HepG2 (cell line): ENCODE measurements at regions not wholly inside any gene's neighbourhood (a gene's known extent, or its start where the extent isn't known, plus 50 kb on each side); places are given as distances from the start of the nearest gene placed in this dataset.
A peak's percentile ranks its signal among the peaks of the same experiment; 100 is the strongest.

Source experiments
- ATAC-seq: fragments of 200-7000 bp; cut with Tn5 transposase; 3 replicates; pipeline ENCODE4 v1.9.1; 2020; ENCODE audit warnings: mild to moderate bottlenecking, moderate library complexity
- BruUV-seq: library from RNA; stranded (reverse); fragments of 400-500 nt; replicated peaks from 2 replicates; lab custom pipeline; 2021; lab: Mats Ljungman, UMichigan
- CTCF ChIA-PET: fragments of 300-600 bp; formaldehyde crosslinking; extraction: SDS; loops from one replicate; lab custom pipeline; 2021; ENCODE audit warnings: low total read pairs, inconsistent platforms, low intra/inter-chr PET ratio; lab: Yijun Ruan, JAX
- POLR2A ChIA-PET: fragments of 350-600 bp; sonication (Branson Sonifier 250); formaldehyde crosslinking; loops from one replicate; lab custom pipeline; 2020; ENCODE audit warnings: antibody characterized with exemption, inconsistent platforms; lab: Yijun Ruan, JAX
- DNase-seq: peaks from one replicate; pipeline ENCODE4 v3.0.0-alpha.2; 2015; ENCODE audit warnings: low spot score
- FAIRE-seq: peaks from 3 replicates; lab custom pipeline; 2011; peaks lifted over from hg19 to GRCh38; lab: Jason Lieb, UNC
- H2AFZ ChIP-seq: one replicate; pipeline ENCODE4 v1.6.1; 2011; ENCODE audit warnings: low read length, inconsistent platforms
- H3K27ac ChIP-seq: fragments of 300-600 bp; 3 replicates; pipeline ENCODE4 v1.8.0; 2011; ENCODE audit warnings: mixed run types, mild to moderate bottlenecking, mixed read lengths, low read length, inconsistent platforms; ENCODE audit not compliant: insufficient read depth; ENCODE audit errors: extremely low read length
- H3K27me3 ChIP-seq, 2 experiments: fragments of 200-600 bp in 1 of 2; 2 replicates in 1 of 2; 3 replicates in 1 of 2; pipeline versions ENCODE4 v1.6.0 to v1.8.0; 2011; ENCODE audit warnings: low read length in 2 of 2, mild to moderate bottlenecking in 2 of 2, moderate library complexity in 2 of 2, inconsistent platforms in 1 of 2; ENCODE audit not compliant: insufficient read depth in 2 of 2, control insufficient read depth in 1 of 2
- H3K36me3 ChIP-seq, 2 experiments: fragments of 200-600 bp in 1 of 2; replicated peaks in 1 of 2; 2 replicates in 1 of 2; 3 replicates in 1 of 2; pipeline versions ENCODE4 v1.5.1 to v1.8.0; 2011; ENCODE audit warnings: low read length in 2 of 2, inconsistent platforms in 1 of 2; ENCODE audit not compliant: insufficient read depth in 2 of 2, control insufficient read depth in 1 of 2
- H3K4me1 ChIP-seq: 2 replicates; pipeline ENCODE4 v1.5.1; 2012; ENCODE audit warnings: low read length, inconsistent platforms; ENCODE audit not compliant: insufficient read depth
- H3K4me2 ChIP-seq: 2 replicates; pipeline ENCODE4 v1.6.0; 2011; ENCODE audit warnings: low read depth, low read length, inconsistent platforms
- H3K4me3 ChIP-seq, 3 experiments: fragments of 200-600 bp in 1 of 3; sonication (generic), shearing (Covaris generic) in 1 of 3; replicated peaks in 1 of 3; 2 replicates each; pipeline ENCODE4 v1.5.1; 2011 to 2016; ENCODE audit warnings: low read length in 3 of 3, inconsistent platforms in 2 of 3, low read depth in 2 of 3, mild to moderate bottlenecking in 2 of 3, control low read depth in 1 of 3, mixed read lengths in 1 of 3; ENCODE audit not compliant: insufficient read depth in 1 of 3
- H3K79me2 ChIP-seq: one replicate; pipeline ENCODE4 v1.6.1; 2011; ENCODE audit warnings: low read length, inconsistent platforms; ENCODE audit not compliant: insufficient read depth
- H3K9ac ChIP-seq: 2 replicates; pipeline ENCODE4 v1.6.0; 2011; ENCODE audit warnings: mild to moderate bottlenecking, low read depth, low read length, inconsistent platforms; ENCODE audit not compliant: insufficient read depth
- H3K9me3 ChIP-seq: 2 replicates; pipeline ENCODE4 v1.5.1; 2012; ENCODE audit warnings: mild to moderate bottlenecking, low read length
- H4K20me1 ChIP-seq: 2 replicates; pipeline ENCODE4 v1.6.0; 2011; ENCODE audit warnings: inconsistent platforms, mild to moderate bottlenecking, low read length, moderate library complexity; ENCODE audit not compliant: insufficient read depth
- ATF7 ChIP-seq, 2 experiments: fragments of 450-650 bp in 1 of 2; sonication (generic) in 1 of 2; formaldehyde crosslinking in 1 of 2; IDR thresholded peaks; 2 replicates each; pipeline versions ENCODE4 v1.4.0 to v1.6.1; 2016 to 2020; ENCODE audit warnings: antibody characterized with exemption in 1 of 2, mild to moderate bottlenecking in 1 of 2, missing genetic modification reagents in 1 of 2
- WGBS: methylation state at CpG from one replicate; pipeline ENCODE4 v1.1.6; 2017; ENCODE audit warnings: low lambda C conversion rate; 5-methylcytosine and 5-hydroxymethylcytosine counted together
- in situ Hi-C: cut with HindIII; loops from 2 replicates; pipeline ENCODE4 v1.10.0; 2017; ENCODE audit warnings: low pct_unique_long_range_greater_than_20kb; ENCODE audit not compliant: extremely low pct_ligation_motif_present
- intact Hi-C: fragments of 100-400 bp; cut with micrococcal nuclease; formaldehyde crosslinking; loops from one replicate; pipeline ENCODE4 v1.10.0; 2022; ENCODE audit not compliant: unreplicated experiment
- TF ChIP-seq, protein P1 (sequence below): sonication (generic); formaldehyde crosslinking; IDR thresholded peaks from 2 replicates; pipeline ENCODE4 v1.5.0; 2020; ENCODE audit warnings: mild to moderate bottlenecking, missing genetic modification reagents, borderline replicate concordance

- in situ Hi-C loops, result no loop called here
- Histone ChIP-seq H3K4me1 (no peaks in the 10 kb centered on the region), H3K9ac (no peak overlapping the region), H4K20me1 (no peaks in the 10 kb centered on the region), H3K4me3 (no peak overlapping the region), H3K79me2 (no peaks in the 10 kb centered on the region), H3K4me2 (no peak overlapping the region), H3K36me3 (no peaks in the 10 kb centered on the region), H3K27ac (no peak overlapping the region), H2AFZ (no peak overlapping the region), H3K9me3 (no peaks in the 10 kb centered on the region), H3K27me3 (no peaks in the 10 kb centered on the region; a peak in 1 of 5 replicates)
- POLR2A ChIA-PET, result no interaction called here
- WGBS, result 51% methylated on average over 4 of the region's 6 CpGs
- CTCF ChIA-PET, result no interaction called here
- no TSS peak for BruUV-seq
- intact Hi-C loops, result no loop called here
- FAIRE-seq (no peak), ATAC-seq (no peak), DNase-seq (no peak)
- TF ChIP-seq ATF7 (IDR thresholded peaks at IDR 0.05) (peak; percentile 61), ATF7 (CRISPR knock-in tag; IDR thresholded peaks at IDR 0.05) (no peak)
- TF ChIP-seq, protein P1, sequence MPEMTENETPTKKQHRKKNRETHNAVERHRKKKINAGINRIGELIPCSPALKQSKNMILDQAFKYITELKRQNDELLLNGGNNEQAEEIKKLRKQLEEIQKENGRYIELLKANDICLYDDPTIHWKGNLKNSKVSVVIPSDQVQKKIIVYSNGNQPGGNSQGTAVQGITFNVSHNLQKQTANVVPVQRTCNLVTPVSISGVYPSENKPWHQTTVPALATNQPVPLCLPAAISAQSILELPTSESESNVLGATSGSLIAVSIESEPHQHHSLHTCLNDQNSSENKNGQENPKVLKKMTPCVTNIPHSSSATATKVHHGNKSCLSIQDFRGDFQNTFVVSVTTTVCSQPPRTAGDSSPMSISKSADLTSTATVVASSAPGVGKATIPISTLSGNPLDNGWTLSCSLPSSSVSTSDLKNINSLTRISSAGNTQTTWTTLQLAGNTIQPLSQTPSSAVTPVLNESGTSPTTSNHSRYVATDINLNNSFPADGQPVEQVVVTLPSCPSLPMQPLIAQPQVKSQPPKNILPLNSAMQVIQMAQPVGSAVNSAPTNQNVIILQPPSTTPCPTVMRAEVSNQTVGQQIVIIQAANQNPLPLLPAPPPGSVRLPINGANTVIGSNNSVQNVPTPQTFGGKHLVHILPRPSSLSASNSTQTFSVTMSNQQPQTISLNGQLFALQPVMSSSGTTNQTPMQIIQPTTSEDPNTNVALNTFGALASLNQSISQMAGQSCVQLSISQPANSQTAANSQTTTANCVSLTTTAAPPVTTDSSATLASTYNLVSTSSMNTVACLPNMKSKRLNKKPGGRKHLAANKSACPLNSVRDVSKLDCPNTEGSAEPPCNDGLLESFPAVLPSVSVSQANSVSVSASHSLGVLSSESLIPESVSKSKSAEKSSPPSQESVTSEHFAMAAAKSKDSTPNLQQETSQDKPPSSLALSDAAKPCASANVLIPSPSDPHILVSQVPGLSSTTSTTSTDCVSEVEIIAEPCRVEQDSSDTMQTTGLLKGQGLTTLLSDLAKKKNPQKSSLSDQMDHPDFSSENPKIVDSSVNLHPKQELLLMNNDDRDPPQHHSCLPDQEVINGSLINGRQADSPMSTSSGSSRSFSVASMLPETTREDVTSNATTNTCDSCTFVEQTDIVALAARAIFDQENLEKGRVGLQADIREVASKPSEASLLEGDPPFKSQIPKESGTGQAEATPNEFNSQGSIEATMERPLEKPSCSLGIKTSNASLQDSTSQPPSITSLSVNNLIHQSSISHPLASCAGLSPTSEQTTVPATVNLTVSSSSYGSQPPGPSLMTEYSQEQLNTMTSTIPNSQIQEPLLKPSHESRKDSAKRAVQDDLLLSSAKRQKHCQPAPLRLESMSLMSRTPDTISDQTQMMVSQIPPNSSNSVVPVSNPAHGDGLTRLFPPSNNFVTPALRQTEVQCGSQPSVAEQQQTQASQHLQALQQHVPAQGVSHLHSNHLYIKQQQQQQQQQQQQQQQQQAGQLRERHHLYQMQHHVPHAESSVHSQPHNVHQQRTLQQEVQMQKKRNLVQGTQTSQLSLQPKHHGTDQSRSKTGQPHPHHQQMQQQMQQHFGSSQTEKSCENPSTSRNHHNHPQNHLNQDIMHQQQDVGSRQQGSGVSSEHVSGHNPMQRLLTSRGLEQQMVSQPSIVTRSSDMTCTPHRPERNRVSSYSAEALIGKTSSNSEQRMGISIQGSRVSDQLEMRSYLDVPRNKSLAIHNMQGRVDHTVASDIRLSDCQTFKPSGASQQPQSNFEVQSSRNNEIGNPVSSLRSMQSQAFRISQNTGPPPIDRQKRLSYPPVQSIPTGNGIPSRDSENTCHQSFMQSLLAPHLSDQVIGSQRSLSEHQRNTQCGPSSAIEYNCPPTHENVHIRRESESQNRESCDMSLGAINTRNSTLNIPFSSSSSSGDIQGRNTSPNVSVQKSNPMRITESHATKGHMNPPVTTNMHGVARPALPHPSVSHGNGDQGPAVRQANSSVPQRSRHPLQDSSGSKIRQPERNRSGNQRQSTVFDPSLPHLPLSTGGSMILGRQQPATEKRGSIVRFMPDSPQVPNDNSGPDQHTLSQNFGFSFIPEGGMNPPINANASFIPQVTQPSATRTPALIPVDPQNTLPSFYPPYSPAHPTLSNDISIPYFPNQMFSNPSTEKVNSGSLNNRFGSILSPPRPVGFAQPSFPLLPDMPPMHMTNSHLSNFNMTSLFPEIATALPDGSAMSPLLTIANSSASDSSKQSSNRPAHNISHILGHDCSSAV (CRISPR knock-in tag), result no peak
- TF ChIP-seq, all 625 proteins: peak for 1
These were observed 218.6 kb upstream of the PLXNA2 start for GRCh38 chr1:208462761-208463160.
